SJCRH30 (cell line): ENCODE measurements at regions not wholly inside any gene's neighbourhood (a gene's known extent, or its start where the extent isn't known, plus 50 kb on each side); places are given as distances from the start of the nearest gene placed in this dataset.

Source experiments
- DNase-seq, 2 experiments: peaks; one replicate each; pipeline ENCODE4 v3.0.0-alpha.2; 2015 to 2020
- H3K27ac ChIP-seq: fragments of 250-450 bp; sonication (Bioruptor Pico); 2 replicates; pipeline ENCODE4 v1.5.1; 2020; ENCODE audit warnings: mild to moderate bottlenecking, moderate library complexity
- H3K27me3 ChIP-seq: fragments of 250-450 bp; sonication (Bioruptor Pico); 2 replicates; pipeline ENCODE4 v1.5.1; 2020; ENCODE audit warnings: mild to moderate bottlenecking, moderate library complexity
- H3K36me3 ChIP-seq: fragments of 250-450 bp; sonication (Bioruptor Pico); 2 replicates; pipeline ENCODE4 v1.5.1; 2020; ENCODE audit warnings: mild to moderate bottlenecking, moderate library complexity
- H3K4me1 ChIP-seq: fragments of 250-450 bp; sonication (Bioruptor Pico); 2 replicates; pipeline ENCODE4 v1.5.1; 2020; ENCODE audit warnings: mild to moderate bottlenecking, moderate library complexity
- H3K4me3 ChIP-seq: fragments of 250-450 bp; sonication (Bioruptor Pico); 2 replicates; pipeline ENCODE4 v1.5.1; 2020; ENCODE audit warnings: mild to moderate bottlenecking, moderate library complexity
- H3K9me3 ChIP-seq: fragments of 250-450 bp; sonication (Bioruptor Pico); replicated peaks from 2 replicates; pipeline ENCODE4 v1.5.1; 2020; ENCODE audit warnings: mild to moderate bottlenecking, moderate library complexity

- H3K4me3 ChIP-seq, result no peak overlapping the region
- H3K27me3 ChIP-seq, result no peaks in the 10 kb centered on the region
- no peak overlapping the region for H3K27ac ChIP-seq
- no peaks in the 10 kb centered on the region for H3K4me1 ChIP-seq
- H3K9me3 ChIP-seq, result no peaks in the 10 kb centered on the region
- no peaks in the 10 kb centered on the region for H3K36me3 ChIP-seq
- DNase-seq, result no peak
Measured at GRCh38 chr11:93940395-93940794, 80.8 kb upstream of the HEPHL1 start.

GRCh38 chr11:93942176-93942575 is 79.0 kb upstream of the HEPHL1 start:
- H3K4me3 ChIP-seq, result no peak overlapping the region
- no peaks in the 10 kb centered on the region for H3K36me3 ChIP-seq
- H3K9me3 ChIP-seq, result no peaks in the 10 kb centered on the region
- no peak for DNase-seq
- no peaks in the 10 kb centered on the region for H3K27me3 ChIP-seq
- H3K27ac ChIP-seq, result no peak overlapping the region
- no peaks in the 10 kb centered on the region for H3K4me1 ChIP-seq

- Histone ChIP-seq H3K9me3 (no peaks in the 10 kb centered on the region), H3K27me3 (no peaks in the 10 kb centered on the region), H3K27ac (no peak overlapping the region), H3K4me3 (no peak overlapping the region), H3K36me3 (no peaks in the 10 kb centered on the region), H3K4me1 (0 out of 2 replicates have a peak, but pooled peaks cover 4% of the 10 kb centered on the region)
- no peak for DNase-seq
Measured at GRCh38 chr11:93945596-93945995, 75.6 kb upstream of the HEPHL1 start.

- H3K4me1 ChIP-seq, result 0 out of 2 replicates have a peak, but pooled peaks cover 4% of the 10 kb centered on the region
- no peaks in the 10 kb centered on the region for H3K9me3 ChIP-seq
- H3K4me3 ChIP-seq, result no peak overlapping the region
- no peak for DNase-seq
- no peaks in the 10 kb centered on the region for H3K36me3 ChIP-seq
- no peak overlapping the region for H3K27ac ChIP-seq
- H3K27me3 ChIP-seq, result no peaks in the 10 kb centered on the region
Measured at GRCh38 chr11:93952082-93952780, 68.9 kb upstream of the HEPHL1 start.

GRCh38 chr11:93957397-93957952 is 63.7 kb upstream of the HEPHL1 start:
- no peaks in the 10 kb centered on the region for H3K36me3 ChIP-seq
- no peak for DNase-seq
- no peak overlapping the region for H3K27ac ChIP-seq
- H3K9me3 ChIP-seq, result no peaks in the 10 kb centered on the region
- H3K4me1 ChIP-seq, result no peaks in the 10 kb centered on the region
- no peak overlapping the region for H3K4me3 ChIP-seq
- no peaks in the 10 kb centered on the region for H3K27me3 ChIP-seq

GRCh38 chr11:93958991-93959390 is 62.2 kb upstream of the HEPHL1 start:
- Histone ChIP-seq H3K36me3 (no peaks in the 10 kb centered on the region), H3K27ac (no peak overlapping the region), H3K9me3 (no peaks in the 10 kb centered on the region), H3K4me1 (no peaks in the 10 kb centered on the region), H3K4me3 (no peak overlapping the region), H3K27me3 (no peaks in the 10 kb centered on the region)
- no peak for DNase-seq

GRCh38 chr11:93959663-93960062 is 61.5 kb upstream of the HEPHL1 start:
- no peak overlapping the region for H3K27ac ChIP-seq
- no peaks in the 10 kb centered on the region for H3K4me1 ChIP-seq
- DNase-seq, result no peak
- no peaks in the 10 kb centered on the region for H3K9me3 ChIP-seq
- no peaks in the 10 kb centered on the region for H3K36me3 ChIP-seq
- no peaks in the 10 kb centered on the region for H3K27me3 ChIP-seq
- H3K4me3 ChIP-seq, result no peak overlapping the region

GRCh38 chr11:93963072-93963471 is 58.1 kb upstream of the HEPHL1 start:
- no peak overlapping the region for H3K4me3 ChIP-seq
- H3K36me3 ChIP-seq, result no peaks in the 10 kb centered on the region
- no peaks in the 10 kb centered on the region for H3K9me3 ChIP-seq
- no peak overlapping the region for H3K27ac ChIP-seq
- H3K4me1 ChIP-seq, result no peaks in the 10 kb centered on the region
- no peak for DNase-seq
- H3K27me3 ChIP-seq, result no peaks in the 10 kb centered on the region

GRCh38 chr11:93967258-93967657 is 53.9 kb upstream of the HEPHL1 start:
- Histone ChIP-seq H3K27me3 (no peaks in the 10 kb centered on the region), H3K4me3 (no peak overlapping the region), H3K4me1 (no peaks in the 10 kb centered on the region), H3K27ac (no peak overlapping the region), H3K9me3 (no peaks in the 10 kb centered on the region), H3K36me3 (no peaks in the 10 kb centered on the region)
- no peak for DNase-seq

GRCh38 chr11:93967944-93968343 is 53.2 kb upstream of the HEPHL1 start:
- Histone ChIP-seq H3K4me1 (no peaks in the 10 kb centered on the region), H3K36me3 (no peaks in the 10 kb centered on the region), H3K9me3 (no peaks in the 10 kb centered on the region), H3K27me3 (no peaks in the 10 kb centered on the region), H3K4me3 (no peak overlapping the region), H3K27ac (no peak overlapping the region)
- DNase-seq, result no peak

GRCh38 chr11:93969925-93970922 is 50.9 kb upstream of the HEPHL1 start:
- no peak for DNase-seq
- H3K27me3 ChIP-seq, result no peaks in the 10 kb centered on the region
- H3K4me3 ChIP-seq, result no peak overlapping the region
- no peak overlapping the region for H3K27ac ChIP-seq
- no peaks in the 10 kb centered on the region for H3K36me3 ChIP-seq
- H3K9me3 ChIP-seq, result no peaks in the 10 kb centered on the region
- H3K4me1 ChIP-seq, result no peaks in the 10 kb centered on the region
